Stimulated activated effector memory CD8-positive, alpha-beta T cell treated with anti-CD3 and anti-CD28 coated beads, Interleukin-12 subunit alpha, Interleukin-12 subunit beta, amount 100 ng/mL, for 72 hours (primary cell): ENCODE measurements at regions not wholly inside any gene's neighbourhood (a gene's known extent, or its start where the extent isn't known, plus 50 kb on each side); places are given as distances from the start of the nearest gene placed in this dataset.

ENCODE experiments used
- ATAC-seq: fragments of 150-1000 bp; cut with Tn5 transposase; 2 replicates; pipeline ENCODE4 v1.10.0; 2021
- DNase-seq, 2 donors: peaks; one replicate each; pipeline ENCODE4 v3.0.0; 2021 to 2022; ENCODE audit warnings: low spot score in 2 of 2
- H3K27ac Mint-ChIP-seq: one replicate; pipeline ENCODE4 v1.8.0; 2022; ENCODE audit warnings: mild to moderate bottlenecking, mixed read lengths
- H3K36me3 Mint-ChIP-seq: one replicate; pipeline ENCODE4 v1.8.0; 2022; ENCODE audit warnings: mild to moderate bottlenecking, mixed read lengths
- H3K4me1 Mint-ChIP-seq: one replicate; pipeline ENCODE4 v1.8.0; 2022; ENCODE audit warnings: mixed read lengths
- H3K4me3 Mint-ChIP-seq: one replicate; pipeline ENCODE4 v1.8.0; 2022; ENCODE audit warnings: mild to moderate bottlenecking, mixed read lengths
- H3K9me3 Mint-ChIP-seq: one replicate; pipeline ENCODE4 v1.8.0; 2022; ENCODE audit warnings: mixed read lengths

DNA sequence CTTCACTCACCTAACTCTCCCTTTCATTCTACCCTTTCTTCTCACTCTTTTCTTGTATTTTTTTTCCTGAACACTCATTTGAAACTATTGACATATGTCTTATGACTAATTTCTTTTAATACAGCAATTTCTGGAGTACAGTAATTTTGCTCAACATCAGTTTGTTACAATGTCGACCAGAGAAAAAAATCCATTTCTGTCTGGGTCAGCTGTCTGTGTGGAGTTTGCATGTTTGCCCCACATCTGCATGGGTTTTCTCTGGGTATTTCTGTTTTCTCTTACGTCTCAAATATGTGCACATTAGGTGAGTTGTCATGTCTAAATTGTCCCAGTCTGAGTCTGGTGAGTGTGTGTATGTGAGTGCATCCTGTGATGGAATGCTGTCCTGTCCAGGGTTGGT, 294.8 kb downstream of the HS3ST1 start:
- ATAC-seq = peak; percentile 44
- Mint-ChIP-seq H3K9me3 (peaks cover 7% of the 10 kb centered on the region), H3K36me3 (no peaks in the 10 kb centered on the region), H3K4me1 (peaks cover 7% of the 10 kb centered on the region), H3K4me3 (no peak overlapping the region), H3K27ac (no peak overlapping the region)
- no peak for DNase-seq

DNA sequence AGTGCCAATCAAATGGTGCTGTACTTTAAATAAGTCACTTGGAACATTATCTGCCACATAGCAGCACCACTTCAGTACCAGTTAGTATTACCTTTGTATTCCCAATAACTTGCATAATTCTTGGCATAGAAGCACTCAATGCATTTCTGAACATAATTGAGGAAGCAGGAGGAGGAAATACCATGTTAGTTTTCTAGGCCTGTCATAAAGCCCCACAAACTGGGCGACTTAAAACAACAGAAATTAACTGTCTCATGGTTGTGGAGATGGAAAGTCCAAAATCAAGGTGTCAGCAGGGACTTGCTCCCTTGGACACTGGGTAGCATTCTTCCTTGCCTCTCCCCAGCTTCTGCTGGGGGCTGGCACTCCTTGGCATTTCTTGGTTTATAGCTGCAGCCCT, 296.2 kb downstream of the HS3ST1 start:
- ATAC-seq (no peak), DNase-seq (no peak)
- Mint-ChIP-seq H3K27ac (no peak overlapping the region), H3K4me3 (no peak overlapping the region), H3K4me1 (peaks cover 7% of the 10 kb centered on the region), H3K36me3 (no peaks in the 10 kb centered on the region), H3K9me3 (peaks cover 7% of the 10 kb centered on the region)

DNA sequence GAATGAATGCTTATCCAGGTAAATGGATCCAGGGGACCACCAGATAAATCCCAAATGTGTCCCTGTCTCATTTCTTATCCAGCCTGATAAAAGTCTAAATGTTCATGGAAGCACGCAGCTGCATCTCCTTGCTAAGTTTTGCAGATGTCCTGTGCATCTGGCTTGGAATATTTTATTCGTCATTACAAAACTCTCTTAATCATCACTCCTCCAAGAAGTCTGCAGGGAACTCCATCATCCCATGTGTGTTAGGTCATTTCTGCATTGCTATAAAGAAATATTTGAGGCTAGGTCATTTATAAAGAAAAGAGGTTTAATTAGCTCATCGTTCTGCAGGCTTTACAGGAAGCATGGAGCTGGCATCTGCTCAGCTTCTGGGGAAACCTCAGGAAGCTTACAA, 297.2 kb downstream of the HS3ST1 start:
- Mint-ChIP-seq H3K4me3 (no peak overlapping the region), H3K4me1 (peaks cover 7% of the 10 kb centered on the region), H3K36me3 (no peaks in the 10 kb centered on the region), H3K9me3 (peaks cover 8% of the 10 kb centered on the region), H3K27ac (no peak overlapping the region)
- ATAC-seq = no peak
- DNase-seq = no peak

DNA sequence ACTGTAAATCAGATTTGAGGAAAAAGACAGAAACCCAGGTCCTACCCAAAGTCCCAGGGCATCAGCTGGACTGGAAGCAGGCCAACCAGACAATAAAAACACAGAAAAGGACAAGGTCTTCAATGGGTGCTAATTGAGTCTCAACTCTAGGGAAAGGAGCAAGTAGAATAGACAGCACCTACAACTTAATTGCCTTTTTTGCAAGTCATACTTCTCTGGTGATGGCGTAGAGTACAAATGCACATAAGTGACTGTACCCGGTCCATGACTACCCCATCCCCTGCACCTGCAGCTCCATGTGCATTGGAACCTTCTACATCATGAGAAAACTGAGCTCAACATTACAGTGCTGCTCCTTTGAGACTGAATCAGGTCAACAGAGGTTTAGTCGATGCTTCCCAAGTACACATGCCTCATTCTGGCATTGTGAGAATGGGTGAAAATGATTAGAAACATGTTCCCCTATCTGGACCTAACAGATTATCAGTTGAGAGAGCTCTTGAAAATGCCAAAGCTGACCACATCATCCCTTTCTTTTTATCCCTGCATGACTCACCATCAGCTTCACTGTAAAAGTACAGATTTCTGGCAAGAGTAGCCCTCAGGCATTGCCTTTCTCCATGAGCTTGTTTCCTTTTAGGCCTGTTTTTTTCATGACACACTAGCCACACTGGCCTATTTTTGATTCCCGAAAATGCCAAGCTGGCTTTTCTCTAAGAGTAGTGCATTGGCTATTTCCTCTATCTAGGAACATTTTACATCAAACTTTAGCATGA, 298.3 kb downstream of the HS3ST1 start:
- Mint-ChIP-seq H3K4me3 (no peak overlapping the region), H3K4me1 (peaks cover 7% of the 10 kb centered on the region), H3K36me3 (no peaks in the 10 kb centered on the region), H3K9me3 (peaks cover 12% of the 10 kb centered on the region), H3K27ac (no peak overlapping the region)
- DNase-seq = no peak
- ATAC-seq = no peak

DNA sequence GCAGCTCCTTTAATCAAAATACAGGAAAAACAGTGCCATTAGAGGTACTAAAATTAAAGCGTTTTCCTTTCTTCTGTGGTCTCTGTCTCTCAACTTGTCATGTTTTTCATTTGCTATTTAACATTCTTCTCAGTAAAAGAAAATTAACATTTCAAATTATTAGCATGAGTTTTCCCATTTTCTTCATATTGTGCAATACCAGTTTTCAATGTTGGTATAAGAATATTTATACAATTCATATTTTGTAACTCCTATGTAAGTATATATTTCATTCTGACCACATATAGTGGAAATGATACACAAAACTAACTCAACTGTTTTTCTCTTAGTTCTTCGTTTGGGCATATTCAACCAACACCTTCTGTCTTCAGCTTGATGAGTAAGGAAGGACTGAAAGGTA, 308.3 kb downstream of the HS3ST1 start:
- Mint-ChIP-seq H3K27ac (no peak overlapping the region), H3K4me3 (no peak overlapping the region), H3K4me1 (no peaks in the 10 kb centered on the region), H3K9me3 (no peaks in the 10 kb centered on the region), H3K36me3 (no peaks in the 10 kb centered on the region)
- ATAC-seq (no peak), DNase-seq (no peak)

DNA sequence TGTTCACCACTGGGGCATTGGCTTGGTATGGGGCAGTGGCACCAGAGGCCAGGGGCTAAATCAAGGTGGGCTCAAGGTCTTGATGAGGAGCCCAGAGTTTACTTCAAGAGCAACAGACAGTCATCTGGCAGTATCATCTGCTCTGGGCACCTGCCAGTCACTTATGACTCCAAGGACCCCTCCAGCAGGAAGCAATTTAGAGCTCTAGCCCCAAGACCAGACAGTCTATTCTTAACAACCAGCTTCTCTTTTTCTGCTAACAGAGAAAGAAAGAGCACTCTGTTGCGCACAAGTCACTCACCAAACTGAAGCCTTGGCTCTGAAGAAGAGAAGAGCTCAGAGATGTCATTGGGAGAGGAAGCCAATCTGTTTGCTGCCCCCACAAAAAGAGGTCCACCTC, 309.2 kb downstream of the HS3ST1 start:
- H3K4me3 Mint-ChIP-seq = no peak overlapping the region
- no peaks in the 10 kb centered on the region for H3K36me3 Mint-ChIP-seq
- H3K4me1 Mint-ChIP-seq = no peaks in the 10 kb centered on the region
- ATAC-seq = no peak
- no peak for DNase-seq
- H3K9me3 Mint-ChIP-seq = no peaks in the 10 kb centered on the region
- no peak overlapping the region for H3K27ac Mint-ChIP-seq

DNA sequence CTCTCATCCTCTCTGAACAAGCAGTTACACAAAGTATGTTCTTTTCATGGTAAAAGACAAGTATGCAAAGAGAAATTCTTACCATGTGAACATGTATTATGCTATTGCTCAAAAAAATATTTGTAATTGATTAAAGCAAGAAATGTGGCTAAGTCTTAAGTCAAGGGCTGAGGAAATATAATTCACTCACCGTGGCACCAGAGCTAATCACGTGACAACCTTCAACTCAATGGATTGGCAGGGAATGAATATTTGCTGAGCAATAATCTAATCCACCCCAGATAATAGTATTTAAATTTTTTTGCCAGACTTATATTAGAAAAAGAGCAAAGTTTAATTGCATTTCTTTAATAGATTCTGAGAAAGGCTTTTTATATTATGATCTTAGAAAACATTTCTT, 310.2 kb downstream of the HS3ST1 start:
- ATAC-seq (no peak), DNase-seq (no peak)
- Mint-ChIP-seq H3K9me3 (no peaks in the 10 kb centered on the region), H3K27ac (no peak overlapping the region), H3K4me3 (no peak overlapping the region), H3K4me1 (no peaks in the 10 kb centered on the region), H3K36me3 (no peaks in the 10 kb centered on the region)

DNA sequence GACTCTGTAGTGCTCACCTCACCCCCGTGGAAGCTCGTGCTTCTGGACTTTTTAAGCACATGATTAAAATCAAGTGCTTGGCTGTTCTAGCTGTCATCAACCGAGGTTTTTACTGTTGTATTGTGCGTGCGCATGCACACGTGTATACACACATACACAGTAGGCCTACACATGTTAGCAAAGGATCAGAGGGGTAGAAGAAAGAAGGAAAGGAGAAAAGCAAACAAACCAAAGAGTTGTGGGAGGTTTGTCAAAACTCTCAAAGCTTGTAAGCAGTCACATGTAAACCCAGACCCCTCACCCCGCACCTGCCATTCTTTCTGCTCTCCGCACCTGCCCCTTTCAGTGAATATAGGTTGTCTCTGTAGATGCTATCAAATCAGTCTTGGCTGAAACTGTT, 311.8 kb downstream of the HS3ST1 start:
- no peak for DNase-seq
- no peak for ATAC-seq
- Mint-ChIP-seq H3K4me3 (no peak overlapping the region), H3K4me1 (no peaks in the 10 kb centered on the region), H3K36me3 (no peaks in the 10 kb centered on the region), H3K9me3 (no peaks in the 10 kb centered on the region), H3K27ac (no peak overlapping the region)

DNA sequence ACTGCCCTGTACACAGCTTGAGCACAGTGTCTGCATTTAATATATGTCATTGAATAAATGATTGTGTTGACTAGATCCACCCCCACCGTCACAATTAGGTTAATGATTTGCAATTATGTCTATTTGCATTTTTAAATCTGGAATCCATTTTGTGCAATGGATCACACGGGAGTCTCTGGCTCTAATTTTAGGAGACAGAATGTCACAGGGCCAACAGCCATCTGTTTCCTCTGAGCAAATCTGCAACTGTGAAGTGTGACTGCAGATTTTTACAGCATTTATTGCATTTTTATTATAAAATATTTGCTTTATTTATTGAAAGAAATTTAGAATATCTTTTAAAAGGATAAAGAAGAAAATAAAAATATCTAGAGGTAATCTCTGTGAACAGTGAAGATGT, 316.8 kb downstream of the HS3ST1 start:
- Mint-ChIP-seq H3K4me1 (no peaks in the 10 kb centered on the region), H3K27ac (no peak overlapping the region), H3K4me3 (no peak overlapping the region), H3K36me3 (no peaks in the 10 kb centered on the region), H3K9me3 (peaks cover 3% of the 10 kb centered on the region)
- ATAC-seq = no peak
- DNase-seq = no peak

DNA sequence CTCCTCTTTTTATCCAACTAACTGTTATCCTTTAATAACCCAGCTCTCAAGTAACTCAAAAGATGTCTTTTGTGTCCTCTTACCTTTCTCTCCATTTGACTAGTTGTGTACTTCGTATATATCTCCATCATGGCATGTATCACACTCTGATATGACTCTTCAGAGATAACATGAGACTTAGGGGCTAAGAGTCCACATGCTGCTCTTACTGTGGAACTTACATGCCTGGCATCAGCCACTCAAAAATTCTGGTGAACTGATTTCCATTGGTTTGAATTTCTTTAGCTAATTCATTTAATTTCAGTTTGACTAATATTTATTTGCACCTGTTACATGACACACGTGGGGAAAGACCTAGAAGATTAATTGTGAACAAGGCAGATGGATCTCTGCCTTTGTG, 317.3 kb downstream of the HS3ST1 start:
- no peaks in the 10 kb centered on the region for H3K4me1 Mint-ChIP-seq
- no peak overlapping the region for H3K4me3 Mint-ChIP-seq
- H3K36me3 Mint-ChIP-seq = no peaks in the 10 kb centered on the region
- H3K9me3 Mint-ChIP-seq = peaks cover 3% of the 10 kb centered on the region
- ATAC-seq (no peak), DNase-seq (no peak)
- no peak overlapping the region for H3K27ac Mint-ChIP-seq

DNA sequence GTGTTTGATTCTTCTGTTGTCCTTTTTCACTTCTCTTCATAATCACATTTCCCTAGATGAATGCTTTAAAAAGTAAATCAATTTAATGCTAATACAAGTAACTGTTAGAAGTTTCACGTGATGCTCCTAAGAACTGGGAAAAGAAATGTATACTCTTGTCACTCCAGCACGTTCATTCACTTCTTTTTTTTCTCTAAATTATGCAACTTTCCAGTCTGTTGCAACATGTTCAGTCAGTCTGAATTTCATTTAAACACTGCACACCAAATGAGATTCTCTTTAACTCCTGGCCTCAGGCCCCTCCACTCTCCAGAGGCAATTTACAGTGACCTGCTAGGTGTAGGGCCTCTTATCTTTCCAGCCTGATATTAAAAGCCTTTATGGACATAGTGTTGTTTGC, 321.9 kb downstream of the HS3ST1 start:
- Mint-ChIP-seq H3K9me3 (peaks cover 3% of the 10 kb centered on the region), H3K4me1 (no peaks in the 10 kb centered on the region), H3K27ac (no peak overlapping the region), H3K36me3 (no peaks in the 10 kb centered on the region), H3K4me3 (no peak overlapping the region)
- ATAC-seq = no peak
- no peak for DNase-seq

DNA sequence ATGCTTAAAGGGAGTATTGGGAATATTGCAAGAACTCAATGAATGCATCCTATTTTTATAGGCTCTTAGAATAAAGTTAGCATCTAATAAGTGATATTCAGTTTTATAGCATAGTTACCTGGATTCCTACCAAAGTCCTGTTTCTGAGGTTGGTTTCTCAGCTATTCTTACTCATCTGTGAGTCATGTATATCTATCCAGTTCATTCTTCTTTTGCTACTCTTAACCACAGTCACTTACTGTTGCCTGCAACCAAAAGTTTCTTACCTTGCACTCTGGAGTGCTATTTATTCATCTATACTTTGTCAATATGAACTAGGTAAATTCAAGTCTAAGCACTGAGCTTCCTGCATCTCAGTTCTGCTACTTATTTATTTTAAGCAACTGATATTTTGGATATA, 322.5 kb downstream of the HS3ST1 start:
- H3K27ac Mint-ChIP-seq = no peak overlapping the region
- no peak overlapping the region for H3K4me3 Mint-ChIP-seq
- H3K4me1 Mint-ChIP-seq = no peaks in the 10 kb centered on the region
- H3K36me3 Mint-ChIP-seq = no peaks in the 10 kb centered on the region
- DNase-seq (no peak), ATAC-seq (peak; percentile 86)
- H3K9me3 Mint-ChIP-seq = peaks cover 3% of the 10 kb centered on the region

DNA sequence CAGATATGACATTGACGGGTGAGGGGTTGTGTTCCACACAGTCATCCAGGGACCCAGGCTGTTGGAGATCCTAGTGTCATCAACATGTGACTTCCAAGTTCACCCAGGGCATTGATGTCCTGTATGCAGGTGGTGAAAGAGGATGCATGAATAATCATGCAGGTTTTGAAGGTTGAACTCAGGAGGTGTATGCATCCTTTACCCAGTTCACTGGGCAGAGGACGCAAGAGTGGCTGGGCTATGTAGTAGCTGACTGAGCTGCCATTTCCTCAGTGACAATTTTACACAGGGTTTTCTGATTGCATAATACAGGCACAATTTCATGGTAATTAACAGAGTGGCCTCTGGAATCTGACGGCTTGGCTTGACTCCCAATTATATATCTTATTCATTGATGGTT, 323.0 kb downstream of the HS3ST1 start:
- ATAC-seq (no peak), DNase-seq (no peak)
- Mint-ChIP-seq H3K36me3 (no peaks in the 10 kb centered on the region), H3K4me1 (no peaks in the 10 kb centered on the region), H3K4me3 (no peak overlapping the region), H3K27ac (no peak overlapping the region), H3K9me3 (peaks cover 3% of the 10 kb centered on the region)

DNA sequence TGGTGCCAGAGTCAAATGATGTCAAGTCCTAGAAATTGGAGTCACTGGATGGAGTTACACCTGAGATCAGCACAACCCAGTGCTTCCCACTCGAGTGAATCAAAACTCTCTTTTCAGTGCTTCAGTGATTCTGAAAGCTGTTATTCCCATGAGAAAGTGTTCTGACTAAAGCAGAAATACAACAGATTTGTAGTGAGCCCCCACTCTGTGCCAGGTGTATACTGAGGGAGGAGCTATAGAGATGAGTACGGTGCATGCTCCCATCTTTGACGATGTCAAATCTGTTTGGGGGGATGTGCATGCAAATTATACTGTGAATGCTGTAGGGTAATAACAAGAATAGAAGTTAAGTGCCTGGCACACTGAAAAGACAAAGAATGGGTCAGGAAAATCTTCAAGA, 330.2 kb downstream of the HS3ST1 start:
- DNase-seq (no peak), ATAC-seq (no peak)
- no peaks in the 10 kb centered on the region for H3K9me3 Mint-ChIP-seq
- H3K36me3 Mint-ChIP-seq = no peaks in the 10 kb centered on the region
- H3K4me3 Mint-ChIP-seq = no peak overlapping the region
- H3K27ac Mint-ChIP-seq = no peak overlapping the region
- H3K4me1 Mint-ChIP-seq = no peaks in the 10 kb centered on the region

DNA sequence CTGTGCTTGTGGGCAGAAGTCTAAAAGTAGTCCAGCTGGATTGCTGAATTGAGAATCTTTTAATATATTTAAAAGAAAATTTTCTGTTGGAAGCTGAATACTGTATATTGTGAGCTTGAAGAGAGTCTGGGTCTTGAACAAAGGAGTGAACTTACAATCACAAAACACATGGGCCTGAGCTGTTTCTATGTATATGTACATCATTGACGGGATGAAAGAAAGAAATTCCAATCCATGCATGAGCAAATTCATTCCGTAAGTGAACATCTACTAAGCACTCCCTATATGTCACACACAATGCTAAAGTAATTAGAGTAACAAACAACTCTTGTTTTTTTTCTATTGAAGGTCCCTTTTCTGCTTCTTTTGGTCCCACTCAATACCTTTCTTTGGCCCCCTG, 331.0 kb downstream of the HS3ST1 start:
- no peak for DNase-seq
- Mint-ChIP-seq H3K9me3 (no peaks in the 10 kb centered on the region), H3K36me3 (no peaks in the 10 kb centered on the region), H3K27ac (no peak overlapping the region), H3K4me3 (no peak overlapping the region), H3K4me1 (no peaks in the 10 kb centered on the region)
- ATAC-seq = no peak

DNA sequence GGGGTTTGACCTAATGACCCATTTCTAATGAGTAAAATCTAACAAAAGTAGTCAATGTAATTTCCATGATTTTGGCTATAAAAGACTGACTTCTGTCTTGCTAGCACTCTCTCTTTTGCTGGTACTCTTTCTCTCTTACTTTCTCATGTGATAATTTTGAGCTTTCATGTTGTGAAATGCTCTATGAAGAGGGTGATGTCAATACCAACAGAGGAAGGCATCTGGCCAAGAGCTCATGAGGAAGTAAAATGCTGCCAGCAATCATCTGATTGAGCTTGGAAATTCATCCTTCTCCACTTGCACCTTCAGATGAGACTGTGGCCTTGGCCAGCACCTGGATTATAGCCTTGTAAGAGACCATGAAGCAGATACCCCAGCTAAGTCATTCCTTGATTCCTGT, 347.7 kb downstream of the HS3ST1 start:
- Mint-ChIP-seq H3K27ac (no peak overlapping the region), H3K9me3 (no peaks in the 10 kb centered on the region), H3K4me3 (no peak overlapping the region), H3K36me3 (no peaks in the 10 kb centered on the region), H3K4me1 (no peaks in the 10 kb centered on the region)
- DNase-seq = no peak
- ATAC-seq = no peak

DNA sequence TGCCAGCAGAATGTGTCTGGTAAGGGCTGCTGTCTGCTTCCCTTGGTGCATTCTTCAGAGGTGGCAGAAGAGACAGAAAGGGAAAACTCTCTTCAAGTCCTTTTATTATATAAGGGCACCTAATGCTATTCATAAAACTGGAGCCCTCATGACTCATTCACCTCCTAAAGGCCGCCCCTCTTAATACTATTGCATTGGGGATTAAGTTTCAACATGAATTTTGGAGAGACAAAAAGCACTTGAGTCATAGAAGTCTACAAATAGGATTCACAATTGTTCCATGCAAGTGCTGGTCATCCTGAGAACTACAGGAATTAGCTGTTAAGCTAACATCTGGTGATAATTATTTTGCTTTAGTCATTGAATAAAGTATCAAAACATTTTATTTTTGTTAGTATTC, 349.5 kb downstream of the HS3ST1 start:
- DNase-seq = no peak
- no peaks in the 10 kb centered on the region for H3K36me3 Mint-ChIP-seq
- no peak for ATAC-seq
- H3K9me3 Mint-ChIP-seq = no peaks in the 10 kb centered on the region
- no peak overlapping the region for H3K4me3 Mint-ChIP-seq
- H3K4me1 Mint-ChIP-seq = peaks cover 3% of the 10 kb centered on the region
- no peak overlapping the region for H3K27ac Mint-ChIP-seq
